ENCODE measurements at regions not wholly inside any gene's neighbourhood (a gene's known extent, or its start where the extent isn't known, plus 50 kb on each side); places are given as distances from the start of the nearest gene placed in this dataset.
"Not testable (repeated sequence)": the region's sequence is repeated elsewhere in the genome, so short reads cannot be mapped to it uniquely, and the experiment has no call there.

DNA sequence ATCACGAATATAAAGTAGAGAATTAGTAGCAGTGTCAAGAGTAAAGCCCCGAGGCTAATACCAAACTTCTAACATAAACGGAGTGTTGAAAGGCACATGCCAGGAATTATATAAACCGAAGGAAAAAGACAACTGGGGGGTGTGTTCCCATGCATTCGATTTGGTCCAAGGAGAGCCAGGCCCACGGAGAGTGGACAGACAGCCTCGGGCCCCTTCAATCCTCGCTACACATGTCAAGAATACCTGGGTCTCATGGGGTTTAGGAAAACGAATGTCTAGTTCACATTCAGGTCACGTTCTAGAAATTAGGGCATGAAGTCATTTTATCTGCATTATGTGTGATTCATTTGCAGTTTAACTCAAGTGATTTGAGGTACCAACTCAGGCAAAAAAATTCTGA, 343.7 kb downstream of the BCL2L11 start:
- not testable (repeated sequence) for H3K4me3 Mint-ChIP-seq (ENCODE audit: unreplicated experiment); DNase-seq (ENCODE audit: unreplicated experiment)

DNA sequence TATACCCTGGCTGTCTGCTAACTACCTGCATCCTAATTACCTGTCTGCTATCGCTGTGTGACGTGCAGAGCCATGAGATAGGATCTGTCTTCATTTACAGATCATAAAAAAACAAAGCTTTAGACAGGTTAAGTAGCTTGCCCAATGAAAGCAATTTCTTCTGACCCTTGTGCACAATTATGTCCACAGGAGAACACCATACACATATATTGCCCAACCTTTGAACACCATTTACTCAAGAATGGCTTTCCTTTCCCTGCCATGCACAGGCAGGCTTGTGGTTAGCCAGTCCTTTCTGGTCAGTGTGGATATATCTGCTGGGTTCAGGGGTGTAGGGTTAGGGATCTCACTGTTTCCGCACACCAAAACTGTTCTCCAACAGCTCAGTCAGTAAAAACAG, 344.8 kb downstream of the BCL2L11 start:
- intact Hi-C loops (cut with micrococcal nuclease); POLR2A ChIA-PET; H3K4me3 Mint-ChIP-seq (ENCODE audit: unreplicated experiment); H3K36me3 Mint-ChIP-seq (ENCODE audit: insufficient read depth, unreplicated experiment); H3K27me3 Mint-ChIP-seq (ENCODE audit: insufficient read depth, unreplicated experiment); H3K27ac Mint-ChIP-seq (ENCODE audit: low read depth, unreplicated experiment); DNase-seq (ENCODE audit: unreplicated experiment); H3K9me3 Mint-ChIP-seq (ENCODE audit: unreplicated experiment); CTCF ChIA-PET; BruUV-seq (replicated peaks): not testable (repeated sequence)
- H3K4me1 Mint-ChIP-seq (ENCODE audit: insufficient read depth, unreplicated experiment): peaks cover 12% of the 10 kb centered on the region

More for the DNA sequence above, 343.7 kb downstream of the BCL2L11 start:
- intact Hi-C loops (cut with micrococcal nuclease); CTCF ChIA-PET; BruUV-seq (replicated peaks); H3K36me3 Mint-ChIP-seq (ENCODE audit: insufficient read depth, unreplicated experiment); H3K27ac Mint-ChIP-seq (ENCODE audit: low read depth, unreplicated experiment); POLR2A ChIA-PET; H3K9me3 Mint-ChIP-seq (ENCODE audit: unreplicated experiment); H3K27me3 Mint-ChIP-seq (ENCODE audit: insufficient read depth, unreplicated experiment): not testable (repeated sequence)
- peaks cover 12% of the 10 kb centered on the region for H3K4me1 Mint-ChIP-seq (ENCODE audit: insufficient read depth, unreplicated experiment)

DNA sequence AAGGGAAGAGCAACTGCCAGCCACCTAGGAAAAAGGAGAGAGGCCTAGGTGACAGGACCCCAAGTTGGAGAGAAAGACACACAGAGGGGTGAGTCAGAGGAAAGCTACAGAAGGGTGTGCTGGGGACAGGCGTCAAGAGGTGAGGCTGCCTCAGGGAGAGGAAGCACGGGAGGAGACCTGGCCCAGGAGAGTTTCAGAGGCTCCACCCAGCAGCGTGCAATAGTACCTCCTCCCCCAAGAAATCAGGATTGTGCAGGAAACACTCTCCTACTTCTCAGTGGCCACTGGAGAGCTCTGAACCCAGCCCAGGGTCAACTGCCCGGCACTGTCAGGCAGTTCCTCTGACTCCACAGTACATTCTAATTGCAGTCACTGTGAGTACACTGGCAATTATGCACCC, 346.0 kb downstream of the BCL2L11 start:
- Mint-ChIP-seq H3K27ac (ENCODE audit: low read depth, unreplicated experiment) (peak overlapping the region; percentile 39), H3K4me1 (ENCODE audit: insufficient read depth, unreplicated experiment) (peaks cover 12% of the 10 kb centered on the region)
- BruUV-seq (replicated peaks); H3K27me3 Mint-ChIP-seq (ENCODE audit: insufficient read depth, unreplicated experiment); CTCF ChIA-PET; H3K9me3 Mint-ChIP-seq (ENCODE audit: unreplicated experiment); H3K4me3 Mint-ChIP-seq (ENCODE audit: unreplicated experiment); intact Hi-C loops (cut with micrococcal nuclease); POLR2A ChIA-PET; H3K36me3 Mint-ChIP-seq (ENCODE audit: insufficient read depth, unreplicated experiment): not testable (repeated sequence)
- DNase-seq (ENCODE audit: unreplicated experiment): peak; percentile 61

DNA sequence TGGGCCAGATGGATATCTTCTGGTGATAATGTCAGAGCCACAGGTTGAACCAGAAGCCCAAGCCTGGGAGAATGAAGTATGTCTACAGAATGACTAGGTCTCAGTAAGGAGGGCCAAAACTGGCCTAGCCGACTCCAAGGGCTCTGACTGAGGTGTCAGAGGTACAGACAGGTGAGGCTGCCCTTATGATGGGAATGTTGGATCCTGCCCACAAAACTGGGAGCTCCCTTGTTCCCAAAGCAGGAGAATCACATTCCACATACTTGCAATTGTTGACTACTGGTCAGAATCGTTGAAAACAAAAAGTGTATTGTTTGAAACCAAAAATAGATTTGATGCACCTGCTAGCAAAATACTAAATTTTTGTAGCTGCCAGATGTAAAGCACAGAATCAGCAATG, 350.2 kb downstream of the BCL2L11 start:
- H3K27me3 Mint-ChIP-seq (ENCODE audit: insufficient read depth, unreplicated experiment); H3K4me3 Mint-ChIP-seq (ENCODE audit: unreplicated experiment); DNase-seq (ENCODE audit: unreplicated experiment); POLR2A ChIA-PET; BruUV-seq (replicated peaks); H3K9me3 Mint-ChIP-seq (ENCODE audit: unreplicated experiment); H3K27ac Mint-ChIP-seq (ENCODE audit: low read depth, unreplicated experiment); intact Hi-C loops (cut with micrococcal nuclease); CTCF ChIA-PET: not testable (repeated sequence)
- H3K4me1 Mint-ChIP-seq (ENCODE audit: insufficient read depth, unreplicated experiment): peaks cover 18% of the 10 kb centered on the region
- peaks cover 11% of the 10 kb centered on the region for H3K36me3 Mint-ChIP-seq (ENCODE audit: insufficient read depth, unreplicated experiment)

DNA sequence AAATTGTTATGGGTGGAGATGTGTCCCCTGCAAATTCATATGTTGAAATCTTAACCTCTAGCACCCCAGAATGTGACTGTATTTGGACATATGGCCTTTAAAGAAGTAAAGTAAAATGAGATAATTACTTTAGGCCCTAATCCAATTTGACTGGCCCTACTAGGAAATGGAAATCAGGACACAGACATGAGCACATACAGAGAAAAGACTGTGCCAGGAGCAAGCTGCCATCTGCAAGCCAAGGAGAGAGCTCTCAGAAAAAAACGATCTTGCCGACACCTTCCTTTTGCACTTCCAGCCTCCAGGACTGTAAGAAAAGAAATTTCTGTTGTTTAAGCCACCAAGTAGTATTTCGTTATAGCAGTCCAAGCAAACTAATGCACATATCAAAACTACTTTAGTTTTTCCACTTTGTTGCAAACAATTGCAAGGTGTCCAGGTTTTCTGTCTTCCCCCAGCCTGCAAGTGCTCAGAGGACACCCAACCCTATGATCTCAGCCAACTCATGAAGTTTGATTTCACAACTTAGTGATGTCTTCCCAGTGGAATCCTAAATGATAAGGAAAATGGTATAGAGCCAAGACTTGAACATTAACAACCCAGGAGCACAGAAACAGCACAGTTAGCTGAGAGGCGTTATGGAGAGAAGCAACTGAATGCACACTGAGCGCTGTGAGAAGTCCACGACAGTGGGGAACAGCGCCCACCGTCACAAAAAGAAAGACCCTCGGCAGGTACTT, 351.2 kb downstream of the BCL2L11 start:
- BruUV-seq (replicated peaks); H3K9me3 Mint-ChIP-seq (ENCODE audit: unreplicated experiment); CTCF ChIA-PET; H3K27me3 Mint-ChIP-seq (ENCODE audit: insufficient read depth, unreplicated experiment); POLR2A ChIA-PET; DNase-seq (ENCODE audit: unreplicated experiment); H3K27ac Mint-ChIP-seq (ENCODE audit: low read depth, unreplicated experiment); intact Hi-C loops (cut with micrococcal nuclease); H3K4me3 Mint-ChIP-seq (ENCODE audit: unreplicated experiment): not testable (repeated sequence)
- H3K36me3 Mint-ChIP-seq (ENCODE audit: insufficient read depth, unreplicated experiment): peaks cover 11% of the 10 kb centered on the region
- H3K4me1 Mint-ChIP-seq (ENCODE audit: insufficient read depth, unreplicated experiment): peaks cover 11% of the 10 kb centered on the region

DNA sequence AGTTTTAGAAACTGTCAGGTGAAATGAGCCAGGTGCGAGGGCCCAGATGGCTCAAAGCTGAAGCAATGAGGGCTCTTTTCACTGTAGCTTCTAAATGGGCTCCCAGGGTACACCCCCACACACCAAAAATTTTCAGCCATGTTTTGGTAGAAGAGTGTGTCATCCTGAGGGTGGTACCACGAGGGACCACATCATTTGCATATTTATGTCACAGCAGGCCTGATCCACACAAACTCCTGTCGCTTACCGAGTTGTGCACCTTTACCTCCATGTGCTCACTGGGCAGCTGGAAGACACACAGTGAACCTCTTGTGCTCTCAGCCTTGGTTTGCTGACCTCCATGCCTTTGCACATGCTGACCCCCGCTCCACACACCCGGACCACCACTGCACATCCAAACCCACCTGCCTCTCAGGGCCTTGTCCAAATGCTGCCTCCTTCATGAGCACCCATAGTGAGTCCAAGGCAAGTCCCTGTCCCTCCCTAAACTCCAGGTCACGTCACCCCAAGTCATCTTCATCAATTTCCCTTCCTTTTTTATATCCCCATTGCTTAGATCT, 352.2 kb downstream of the BCL2L11 start:
- H3K9me3 Mint-ChIP-seq (ENCODE audit: unreplicated experiment); H3K27me3 Mint-ChIP-seq (ENCODE audit: insufficient read depth, unreplicated experiment); H3K4me3 Mint-ChIP-seq (ENCODE audit: unreplicated experiment); BruUV-seq (replicated peaks); CTCF ChIA-PET; DNase-seq (ENCODE audit: unreplicated experiment); intact Hi-C loops (cut with micrococcal nuclease); H3K27ac Mint-ChIP-seq (ENCODE audit: low read depth, unreplicated experiment); POLR2A ChIA-PET; H3K4me1 Mint-ChIP-seq (ENCODE audit: insufficient read depth, unreplicated experiment): not testable (repeated sequence)
- H3K36me3 Mint-ChIP-seq (ENCODE audit: insufficient read depth, unreplicated experiment): peaks cover 11% of the 10 kb centered on the region

DNA sequence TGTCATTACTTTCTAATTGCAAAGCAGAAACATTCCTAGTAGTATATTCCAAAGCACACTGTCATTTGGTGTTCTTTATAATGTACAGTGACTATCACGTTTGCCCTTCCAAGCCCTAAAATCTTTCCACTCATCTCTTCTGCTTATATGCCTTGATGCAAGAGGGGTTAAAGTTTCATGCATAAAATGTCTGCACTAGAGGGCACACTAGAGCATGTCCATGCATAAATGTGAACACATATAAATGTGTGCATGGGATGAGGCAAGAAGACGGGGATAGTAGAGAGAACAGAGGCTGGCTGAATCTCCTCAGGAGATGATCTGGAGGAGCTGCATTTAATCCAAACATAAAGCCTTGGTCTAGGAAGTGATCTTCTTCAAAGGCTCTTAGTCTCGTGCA, 352.8 kb downstream of the BCL2L11 start:
- CTCF ChIA-PET: interaction anchor here (0.7 kb wide), 1 partner anchor 665 kb away, joined by 4 read pairs; no protein-coding TSS in a partner anchor
- H3K27me3 Mint-ChIP-seq (ENCODE audit: insufficient read depth, unreplicated experiment); H3K4me1 Mint-ChIP-seq (ENCODE audit: insufficient read depth, unreplicated experiment); POLR2A ChIA-PET; BruUV-seq (replicated peaks); H3K4me3 Mint-ChIP-seq (ENCODE audit: unreplicated experiment); H3K27ac Mint-ChIP-seq (ENCODE audit: low read depth, unreplicated experiment); H3K9me3 Mint-ChIP-seq (ENCODE audit: unreplicated experiment); intact Hi-C loops (cut with micrococcal nuclease); DNase-seq (ENCODE audit: unreplicated experiment): not testable (repeated sequence)
- H3K36me3 Mint-ChIP-seq (ENCODE audit: insufficient read depth, unreplicated experiment): peaks cover 11% of the 10 kb centered on the region

DNA sequence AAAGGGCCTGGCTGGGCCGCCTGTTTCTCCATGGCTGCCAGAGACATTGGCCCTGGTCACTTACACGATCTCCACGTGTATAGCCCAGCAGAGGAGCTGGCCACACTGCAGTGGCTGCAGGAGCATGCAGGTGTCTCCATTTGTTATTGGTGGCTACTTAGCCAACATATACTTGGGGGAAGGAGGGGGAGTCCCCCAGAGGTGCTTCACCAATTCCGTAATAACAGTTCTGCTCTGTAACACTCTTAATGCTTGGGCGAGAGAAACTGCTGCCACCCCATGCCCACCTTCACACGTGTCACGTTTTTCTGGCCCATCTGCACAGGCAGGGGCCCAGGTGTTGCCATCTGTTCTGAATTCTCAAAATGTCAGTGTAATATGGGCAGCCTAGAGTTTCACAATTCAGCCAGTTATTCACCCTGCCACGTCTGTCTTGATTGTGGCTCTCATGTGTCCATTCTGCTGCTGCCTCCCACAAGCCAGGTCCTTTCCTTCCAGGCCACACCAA, 353.5 kb downstream of the BCL2L11 start:
- POLR2A ChIA-PET; H3K4me3 Mint-ChIP-seq (ENCODE audit: unreplicated experiment); DNase-seq (ENCODE audit: unreplicated experiment); intact Hi-C loops (cut with micrococcal nuclease); H3K4me1 Mint-ChIP-seq (ENCODE audit: insufficient read depth, unreplicated experiment); CTCF ChIA-PET; H3K9me3 Mint-ChIP-seq (ENCODE audit: unreplicated experiment); BruUV-seq (replicated peaks); H3K27ac Mint-ChIP-seq (ENCODE audit: low read depth, unreplicated experiment); H3K27me3 Mint-ChIP-seq (ENCODE audit: insufficient read depth, unreplicated experiment): not testable (repeated sequence)
- peaks cover 11% of the 10 kb centered on the region for H3K36me3 Mint-ChIP-seq (ENCODE audit: insufficient read depth, unreplicated experiment)

DNA sequence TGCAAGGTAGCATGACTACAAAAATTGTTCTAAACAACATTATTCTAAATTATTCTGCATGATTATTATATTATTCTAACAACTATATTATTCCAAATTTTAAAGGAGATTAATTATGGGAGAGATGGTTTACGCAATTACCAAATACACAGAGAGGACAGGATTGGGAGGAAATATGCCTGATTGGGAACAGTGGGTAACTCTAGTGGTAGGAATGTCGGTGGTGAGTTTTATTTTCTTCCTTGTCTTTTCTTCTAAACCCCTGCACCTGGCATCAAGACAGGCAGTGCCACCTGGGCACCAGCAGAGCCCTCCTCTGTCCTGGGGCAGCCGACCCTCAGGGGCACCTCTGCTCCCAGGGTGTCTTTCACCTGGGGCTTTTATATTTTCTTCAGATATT, 357.6 kb downstream of the BCL2L11 start:
- H3K27ac Mint-ChIP-seq (ENCODE audit: low read depth, unreplicated experiment); intact Hi-C loops (cut with micrococcal nuclease); CTCF ChIA-PET; DNase-seq (ENCODE audit: unreplicated experiment); H3K4me1 Mint-ChIP-seq (ENCODE audit: insufficient read depth, unreplicated experiment); H3K4me3 Mint-ChIP-seq (ENCODE audit: unreplicated experiment); BruUV-seq (replicated peaks); H3K9me3 Mint-ChIP-seq (ENCODE audit: unreplicated experiment); H3K27me3 Mint-ChIP-seq (ENCODE audit: insufficient read depth, unreplicated experiment); POLR2A ChIA-PET: not testable (repeated sequence)
- H3K36me3 Mint-ChIP-seq (ENCODE audit: insufficient read depth, unreplicated experiment): peaks cover 14% of the 10 kb centered on the region

All from MCF 10A (cell line).